T-helper 1 cell treated with Interleukin-12 subunit alpha and Interleukin-12 subunit beta and Interleukin-4 antibody, amounts not matched to agents 30 μg/mL and 1 μg/mL, for 36 hours (primary cell): ENCODE measurements at regions not wholly inside any gene's neighbourhood (a gene's known extent, or its start where the extent isn't known, plus 50 kb on each side); places are given as distances from the start of the nearest gene placed in this dataset.
"Not testable (repeated sequence)": the region's sequence is repeated elsewhere in the genome, so short reads cannot be mapped to it uniquely, and the experiment has no call there.

Experiments used
- H3K27ac Mint-ChIP-seq: one replicate; pipeline ENCODE4 v1.8.0; 2021; ENCODE audit warnings: mild to moderate bottlenecking, mixed read lengths
- H3K27me3 Mint-ChIP-seq: one replicate; pipeline ENCODE4 v1.8.0; 2021; ENCODE audit warnings: low read depth, mixed read lengths
- H3K36me3 Mint-ChIP-seq: one replicate; pipeline ENCODE4 v1.8.0; 2021; ENCODE audit warnings: low read depth, mixed read lengths
- H3K4me1 Mint-ChIP-seq: one replicate; pipeline ENCODE4 v1.8.0; 2021; ENCODE audit warnings: low read depth, mixed read lengths
- H3K4me3 Mint-ChIP-seq: one replicate; pipeline ENCODE4 v1.8.0; 2021; ENCODE audit warnings: mild to moderate bottlenecking, moderate library complexity, mixed read lengths
- H3K9me3 Mint-ChIP-seq: one replicate; pipeline ENCODE4 v1.8.0; 2021; ENCODE audit warnings: mixed read lengths

DNA sequence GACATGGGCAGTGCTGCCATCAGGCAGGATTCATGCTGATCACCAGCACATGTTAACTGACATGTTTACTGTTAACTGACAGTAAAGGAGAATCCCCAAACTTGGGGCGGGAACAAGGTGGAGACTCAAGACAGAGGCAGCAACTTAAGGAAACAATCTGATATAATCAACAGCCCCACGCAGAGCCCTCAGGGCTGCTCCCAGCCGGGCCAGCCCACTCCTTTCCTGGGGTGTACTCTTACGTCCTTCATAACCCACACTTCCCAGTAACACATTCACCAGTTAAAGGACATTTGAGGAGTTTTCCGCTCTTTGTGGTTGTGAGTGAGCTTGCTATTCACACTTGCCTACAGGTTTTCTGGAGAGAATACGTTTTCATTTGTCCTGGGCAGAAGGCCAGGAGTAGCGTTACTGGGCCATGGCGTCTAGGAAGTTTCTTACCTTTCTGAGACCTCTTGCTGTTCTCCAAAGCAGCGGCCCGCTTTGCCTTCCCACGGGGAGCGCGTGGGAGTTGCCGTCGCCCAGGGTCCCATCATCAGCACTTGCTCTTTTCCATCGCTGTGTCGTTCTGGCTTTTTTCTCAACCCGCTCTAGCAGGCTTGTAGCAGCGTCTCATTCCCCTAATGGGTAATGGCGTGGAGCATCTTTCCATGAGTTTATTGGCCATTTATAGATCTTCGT lies 56.4 kb downstream of the FOXF2 start:
- Mint-ChIP-seq H3K9me3 (peaks cover 7% of the 10 kb centered on the region), H3K4me1 (no peaks in the 10 kb centered on the region), H3K27ac (no peak overlapping the region), H3K36me3 (no peaks in the 10 kb centered on the region), H3K27me3 (peaks cover 20% of the 10 kb centered on the region), H3K4me3 (no peak overlapping the region)

GRCh38 chr6:1449896-1450295 lies 60.5 kb downstream of the FOXF2 start:
- H3K27me3 Mint-ChIP-seq: peaks cover 12% of the 10 kb centered on the region
- no peak overlapping the region for H3K4me3 Mint-ChIP-seq
- H3K36me3 Mint-ChIP-seq: no peaks in the 10 kb centered on the region
- H3K4me1 Mint-ChIP-seq: no peaks in the 10 kb centered on the region
- H3K27ac Mint-ChIP-seq: no peak overlapping the region
- peaks cover 8% of the 10 kb centered on the region for H3K9me3 Mint-ChIP-seq

DNA sequence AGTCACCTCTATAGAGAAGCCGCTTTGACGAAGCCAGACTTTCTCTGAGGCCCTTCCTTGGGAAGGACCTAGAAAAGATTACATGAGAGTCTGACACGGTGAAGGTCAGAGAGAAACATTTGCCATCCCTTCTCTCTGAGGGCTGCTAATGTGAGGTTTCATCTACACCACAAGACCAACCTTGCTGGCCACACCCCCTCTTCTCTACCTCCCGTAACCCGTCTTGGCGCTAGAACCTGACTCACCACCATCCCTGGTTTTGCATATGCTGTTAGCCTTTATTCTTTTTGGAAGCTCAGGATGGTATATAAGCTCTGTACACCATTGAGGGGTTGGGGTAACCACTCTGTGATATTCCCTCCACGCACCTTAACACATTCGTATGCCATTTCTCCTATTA lies 63.6 kb downstream of the FOXF2 start:
- Mint-ChIP-seq H3K4me3 (no peak overlapping the region), H3K27me3 (peaks cover 3% of the 10 kb centered on the region), H3K36me3 (no peaks in the 10 kb centered on the region), H3K9me3 (peaks cover 8% of the 10 kb centered on the region), H3K4me1 (no peaks in the 10 kb centered on the region), H3K27ac (no peak overlapping the region)

- H3K4me3 Mint-ChIP-seq, H3K27me3 Mint-ChIP-seq, H3K36me3 Mint-ChIP-seq, H3K27ac Mint-ChIP-seq, H3K4me1 Mint-ChIP-seq, H3K9me3 Mint-ChIP-seq: not testable (repeated sequence)
Observed at GRCh38 chr6:1456816-1457215, 67.4 kb downstream of the FOXF2 start.

- Mint-ChIP-seq H3K27me3 (peaks cover 10% of the 10 kb centered on the region), H3K27ac (no peak overlapping the region), H3K9me3 (no peaks in the 10 kb centered on the region), H3K4me1 (no peaks in the 10 kb centered on the region), H3K4me3 (no peak overlapping the region), H3K36me3 (no peaks in the 10 kb centered on the region)
Observed at GRCh38 chr6:1461207-1461606, 71.8 kb downstream of the FOXF2 start.

DNA sequence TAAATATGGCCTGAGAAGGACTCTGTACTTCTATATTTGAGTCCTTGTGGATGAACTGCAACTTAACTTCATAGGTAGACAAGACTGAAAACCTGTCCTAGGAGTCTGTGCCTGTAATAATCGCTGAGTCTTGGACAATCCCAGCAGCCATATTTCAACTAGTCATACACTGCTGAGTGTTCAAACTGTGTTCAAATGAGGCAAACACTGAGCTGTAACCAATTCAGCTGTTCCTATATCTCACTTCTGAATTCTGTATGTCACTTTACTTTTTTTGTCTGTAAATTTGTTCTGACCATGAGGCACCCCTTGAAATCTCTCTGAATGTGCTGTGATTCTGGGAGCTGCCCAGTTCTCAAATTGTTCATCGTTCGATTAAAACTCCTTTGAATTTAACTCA lies 72.4 kb downstream of the FOXF2 start:
- H3K4me1 Mint-ChIP-seq: no peaks in the 10 kb centered on the region
- H3K9me3 Mint-ChIP-seq: no peaks in the 10 kb centered on the region
- peaks cover 14% of the 10 kb centered on the region for H3K27me3 Mint-ChIP-seq
- no peak overlapping the region for H3K27ac Mint-ChIP-seq
- H3K4me3 Mint-ChIP-seq: no peak overlapping the region
- H3K36me3 Mint-ChIP-seq: no peaks in the 10 kb centered on the region

DNA sequence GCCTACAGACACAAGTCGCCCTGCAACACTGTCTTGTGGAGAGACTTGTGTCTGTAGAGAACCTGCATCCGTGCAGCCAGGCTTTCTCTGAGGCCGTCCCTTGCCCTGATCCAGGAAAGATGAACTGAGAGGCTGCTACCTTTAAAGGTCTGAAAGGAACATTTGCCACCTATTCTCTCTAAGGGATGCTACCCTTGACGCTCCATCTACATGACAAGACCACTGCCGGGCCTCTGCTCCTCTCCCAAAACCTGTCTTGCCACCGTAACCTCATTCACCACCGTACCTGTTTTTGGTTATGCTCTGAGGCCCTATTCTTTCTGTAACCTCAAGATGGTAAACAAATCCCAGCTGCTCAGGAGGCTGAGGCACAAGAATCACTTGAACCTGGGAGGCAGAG lies 73.9 kb downstream of the FOXF2 start:
- Mint-ChIP-seq H3K9me3 (no peaks in the 10 kb centered on the region), H3K27me3 (peaks cover 17% of the 10 kb centered on the region), H3K27ac (no peak overlapping the region), H3K4me1 (no peaks in the 10 kb centered on the region), H3K4me3 (no peak overlapping the region), H3K36me3 (no peaks in the 10 kb centered on the region)

- H3K36me3 Mint-ChIP-seq: no peaks in the 10 kb centered on the region
Observed at GRCh38 chr6:1463751-1464426, 74.5 kb downstream of the FOXF2 start.

GRCh38 chr6:1464781-1465370 lies 75.5 kb downstream of the FOXF2 start:
- H3K27ac Mint-ChIP-seq: no peak overlapping the region
- H3K9me3 Mint-ChIP-seq: no peaks in the 10 kb centered on the region
- H3K4me1 Mint-ChIP-seq: no peaks in the 10 kb centered on the region
- no peaks in the 10 kb centered on the region for H3K36me3 Mint-ChIP-seq
- H3K27me3 Mint-ChIP-seq: peaks cover 8% of the 10 kb centered on the region
- no peak overlapping the region for H3K4me3 Mint-ChIP-seq

More at GRCh38 chr6:1463751-1464426, 74.5 kb downstream of the FOXF2 start:
- H3K4me3 Mint-ChIP-seq: no peak overlapping the region
- H3K9me3 Mint-ChIP-seq: no peaks in the 10 kb centered on the region
- peaks cover 15% of the 10 kb centered on the region for H3K27me3 Mint-ChIP-seq
- no peaks in the 10 kb centered on the region for H3K4me1 Mint-ChIP-seq
- no peak overlapping the region for H3K27ac Mint-ChIP-seq

DNA sequence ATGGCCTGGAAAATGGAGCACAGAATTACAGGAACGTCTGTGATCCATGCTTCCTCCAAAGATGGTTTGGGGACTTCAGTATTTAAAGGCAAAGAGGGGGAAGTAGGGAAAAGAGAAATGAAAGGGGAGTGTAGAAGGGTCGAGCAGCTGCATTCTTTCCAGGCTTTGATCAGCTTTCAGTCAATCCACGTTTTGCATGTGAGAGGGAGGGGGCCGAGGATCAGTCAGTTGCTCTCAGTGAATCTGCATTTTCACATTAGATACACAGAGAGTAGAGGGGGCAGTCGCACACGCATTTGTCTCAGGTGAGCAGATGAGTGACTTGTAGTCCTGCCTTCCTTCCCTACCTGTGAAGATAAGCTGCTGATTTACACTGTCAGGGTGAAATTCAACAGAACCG lies 78.8 kb downstream of the FOXF2 start:
- Mint-ChIP-seq H3K4me1 (peaks cover 4% of the 10 kb centered on the region), H3K27me3 (peaks cover 9% of the 10 kb centered on the region), H3K4me3 (no peak overlapping the region), H3K27ac (no peak overlapping the region), H3K9me3 (no peaks in the 10 kb centered on the region), H3K36me3 (no peaks in the 10 kb centered on the region)

DNA sequence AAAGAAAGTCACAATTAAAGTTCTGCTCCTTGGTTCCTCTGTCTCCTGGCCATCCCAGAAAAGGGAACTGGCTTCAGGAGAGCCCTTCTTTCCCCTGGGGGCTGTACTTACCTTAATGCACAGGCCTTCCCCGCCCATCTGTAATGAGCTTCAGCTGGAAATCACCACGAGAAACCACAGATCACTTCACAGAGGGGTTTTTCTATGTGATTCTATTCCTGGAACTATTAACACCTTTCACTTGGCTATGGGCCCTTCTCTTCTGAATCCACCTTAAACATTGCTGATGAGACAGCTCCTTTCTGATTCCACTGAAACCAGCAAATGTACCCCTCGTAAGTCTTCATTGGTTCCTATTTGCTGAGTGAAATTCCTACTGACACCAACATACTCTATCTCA lies 80.7 kb downstream of the FOXF2 start:
- Mint-ChIP-seq H3K27ac (no peak overlapping the region), H3K4me1 (peaks cover 4% of the 10 kb centered on the region), H3K4me3 (no peak overlapping the region), H3K36me3 (no peaks in the 10 kb centered on the region), H3K9me3 (no peaks in the 10 kb centered on the region), H3K27me3 (peaks cover 15% of the 10 kb centered on the region)

DNA sequence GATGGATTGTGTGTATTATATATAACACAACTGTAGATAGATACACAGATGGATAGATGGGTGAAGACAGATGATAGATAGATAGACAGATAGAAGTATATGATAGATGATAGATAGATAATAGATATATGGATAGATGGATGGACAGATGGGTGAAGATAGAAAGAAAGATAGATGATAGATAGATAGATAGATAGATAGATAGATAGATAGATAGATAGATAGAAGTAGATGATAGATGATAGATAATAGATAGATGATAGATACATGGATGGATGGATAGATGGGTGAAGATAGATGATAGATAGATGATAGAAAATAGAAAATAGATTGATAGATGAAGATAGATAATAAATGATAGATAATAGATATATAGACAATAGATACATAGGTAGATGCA lies 83.3 kb downstream of the FOXF2 start:
- H3K27me3 Mint-ChIP-seq: peaks cover 11% of the 10 kb centered on the region
- no peak overlapping the region for H3K27ac Mint-ChIP-seq
- H3K9me3 Mint-ChIP-seq: no peaks in the 10 kb centered on the region
- no peak overlapping the region for H3K4me3 Mint-ChIP-seq
- H3K4me1 Mint-ChIP-seq: peaks cover 4% of the 10 kb centered on the region
- no peaks in the 10 kb centered on the region for H3K36me3 Mint-ChIP-seq

DNA sequence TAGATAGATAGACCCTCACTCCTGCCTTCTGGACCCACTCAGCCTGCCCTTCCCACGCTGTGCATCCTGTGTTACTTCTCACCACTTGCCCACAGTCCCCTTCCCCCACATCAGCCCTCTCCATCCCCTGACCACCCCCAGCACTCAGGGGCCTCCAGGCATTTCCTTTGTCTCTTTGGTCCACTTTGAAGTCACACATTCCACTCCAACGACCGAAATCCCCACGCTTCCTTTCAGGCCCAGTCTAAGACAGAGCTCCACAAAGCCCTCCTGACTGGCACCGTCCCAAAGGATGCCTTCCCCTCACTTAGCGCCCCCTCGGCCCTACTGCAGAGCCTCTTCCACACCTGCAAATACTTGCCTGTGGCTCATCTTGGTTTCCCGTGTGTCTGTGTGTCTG lies 83.8 kb downstream of the FOXF2 start:
- H3K9me3 Mint-ChIP-seq: no peaks in the 10 kb centered on the region
- no peaks in the 10 kb centered on the region for H3K36me3 Mint-ChIP-seq
- peaks cover 4% of the 10 kb centered on the region for H3K4me1 Mint-ChIP-seq
- no peak overlapping the region for H3K4me3 Mint-ChIP-seq
- no peak overlapping the region for H3K27ac Mint-ChIP-seq
- peaks cover 8% of the 10 kb centered on the region for H3K27me3 Mint-ChIP-seq

DNA sequence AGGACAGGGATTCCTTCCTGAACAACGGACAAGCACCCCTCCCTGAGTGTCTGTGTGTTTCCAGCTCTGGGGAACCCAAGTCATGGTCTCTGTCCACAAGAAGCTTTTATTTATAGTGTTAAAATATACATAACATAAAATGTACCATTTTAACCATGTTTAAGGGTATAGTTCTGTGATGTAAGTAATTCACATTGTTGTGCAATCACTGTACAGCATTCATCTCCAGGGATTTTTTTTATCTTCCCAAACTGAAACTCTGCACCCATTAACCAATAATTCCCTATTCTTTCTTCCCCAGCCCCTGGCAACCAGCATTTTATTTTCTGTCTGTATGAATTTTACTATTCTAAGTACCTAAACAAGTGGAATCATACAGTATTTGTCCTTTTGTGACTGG lies 84.2 kb downstream of the FOXF2 start:
- H3K27ac Mint-ChIP-seq: no peak overlapping the region
- H3K9me3 Mint-ChIP-seq: no peaks in the 10 kb centered on the region
- H3K36me3 Mint-ChIP-seq: no peaks in the 10 kb centered on the region
- no peak overlapping the region for H3K4me3 Mint-ChIP-seq
- H3K4me1 Mint-ChIP-seq: peaks cover 4% of the 10 kb centered on the region
- H3K27me3 Mint-ChIP-seq: peaks cover 8% of the 10 kb centered on the region

GRCh38 chr6:1474205-1474604 lies 84.8 kb downstream of the FOXF2 start:
- Mint-ChIP-seq H3K27me3 (peaks cover 8% of the 10 kb centered on the region), H3K4me3 (no peak overlapping the region), H3K27ac (no peak overlapping the region), H3K4me1 (peaks cover 4% of the 10 kb centered on the region), H3K36me3 (no peaks in the 10 kb centered on the region), H3K9me3 (no peaks in the 10 kb centered on the region)
